Sigmoid colon (tissue), 3 donors: ENCODE measurements at regions not wholly inside any gene's neighbourhood (a gene's known extent, or its start where the extent isn't known, plus 50 kb on each side); places are given as distances from the start of the nearest gene placed in this dataset.

Experiments
- CTCF ChIP-seq, 4 experiments: fragments of 450-650 bp in 3 of 4; fragments of 200-600 bp in 1 of 4; IDR thresholded peaks; one replicate each; pipeline ENCODE4 v1.5.1; 2016 to 2019; ENCODE audit warnings: antibody characterized with exemption in 4 of 4, mild to moderate bottlenecking in 3 of 4, moderate library complexity in 2 of 4
- POLR2A ChIP-seq, 2 donors: fragments of 450-650 bp; IDR thresholded peaks; one replicate each; pipeline ENCODE4 v1.6.1; 2016; ENCODE audit warnings: antibody characterized with exemption in 2 of 2, mild to moderate bottlenecking in 2 of 2, moderate library complexity in 2 of 2

- TF ChIP-seq POLR2A (IDR thresholded peaks at IDR 0.05) (no peak), CTCF (IDR thresholded peaks at IDR 0.05) (no peak)
These were observed 187.7 kb upstream of the BMP2 start for GRCh38 chr20:6579824-6580223.
